Peyer's patch (tissue), 4 donors: ENCODE measurements at regions not wholly inside any gene's neighbourhood (a gene's known extent, or its start where the extent isn't known, plus 50 kb on each side); places are given as distances from the start of the nearest gene placed in this dataset.

Experiments used
- CTCF ChIP-seq, 6 experiments: fragments of 450-650 bp in 4 of 6; fragments of 200-600 bp in 2 of 6; sonication (generic) in 1 of 6; IDR thresholded peaks; one replicate each; pipeline ENCODE4 v1.5.1; 2017 to 2019; ENCODE audit warnings: antibody characterized with exemption in 6 of 6, mild to moderate bottlenecking in 3 of 6, moderate library complexity in 1 of 6
- POLR2A ChIP-seq, 2 donors: fragments of 450-650 bp; IDR thresholded peaks; one replicate each; pipeline ENCODE4 v1.5.1; 2017; ENCODE audit warnings: antibody characterized with exemption in 2 of 2, mild to moderate bottlenecking in 2 of 2, moderate library complexity in 2 of 2

GRCh38 chr1:213492161-213493041 lies 441.4 kb downstream of the RPS6KC1 start:
- no peak for TF ChIP-seq POLR2A (IDR thresholded peaks at IDR 0.05)
- no peak for TF ChIP-seq CTCF (IDR thresholded peaks at IDR 0.05)
